GM20000 (cell line): ENCODE measurements at regions not wholly inside any gene's neighbourhood (a gene's known extent, or its start where the extent isn't known, plus 50 kb on each side); places are given as distances from the start of the nearest gene placed in this dataset.

ENCODE experiments used
- DNase-seq: peaks from one replicate; pipeline ENCODE4 v3.0.0; 2012; ENCODE audit warnings: low spot score
- TF ChIP-seq, protein P1 (sequence below): IDR thresholded peaks from 2 replicates; pipeline ENCODE4 v1.5.1; 2012; ENCODE audit warnings: mild to moderate bottlenecking, control low read depth; ENCODE audit errors: extremely low read depth, missing control alignments

DNA sequence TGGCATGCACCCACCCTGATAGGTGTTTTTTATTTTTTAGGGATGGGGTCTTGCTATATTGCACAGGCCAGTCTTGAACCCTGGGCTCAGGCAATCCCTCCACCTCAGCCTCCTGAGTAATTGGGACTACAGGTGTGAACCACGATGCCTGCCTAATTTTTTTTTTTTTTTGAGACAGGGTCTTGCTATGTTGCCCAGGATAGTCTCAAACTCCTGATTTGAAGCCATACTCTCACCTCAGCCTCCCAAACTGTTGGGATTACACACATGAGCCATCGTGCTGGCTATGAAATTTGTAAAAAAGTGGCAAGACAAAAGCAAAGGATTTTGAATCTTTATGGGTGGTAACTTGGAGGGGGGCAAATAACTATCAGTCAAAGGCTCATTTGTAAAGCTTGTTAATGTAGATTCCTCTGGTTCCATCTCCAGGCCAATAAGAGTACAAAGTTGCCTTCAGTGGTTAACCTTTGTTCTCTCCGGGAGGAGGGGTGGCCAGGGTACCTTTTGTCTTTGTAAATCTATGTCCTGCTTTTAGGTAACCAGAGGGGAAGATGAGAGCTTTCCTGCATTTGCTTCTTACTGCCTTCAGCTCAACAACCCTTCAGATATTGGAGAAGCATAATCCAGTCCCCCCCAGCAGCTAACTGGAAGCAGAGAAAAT, 372.0 kb upstream of the JARID2 start:
- TF ChIP-seq, protein P1, sequence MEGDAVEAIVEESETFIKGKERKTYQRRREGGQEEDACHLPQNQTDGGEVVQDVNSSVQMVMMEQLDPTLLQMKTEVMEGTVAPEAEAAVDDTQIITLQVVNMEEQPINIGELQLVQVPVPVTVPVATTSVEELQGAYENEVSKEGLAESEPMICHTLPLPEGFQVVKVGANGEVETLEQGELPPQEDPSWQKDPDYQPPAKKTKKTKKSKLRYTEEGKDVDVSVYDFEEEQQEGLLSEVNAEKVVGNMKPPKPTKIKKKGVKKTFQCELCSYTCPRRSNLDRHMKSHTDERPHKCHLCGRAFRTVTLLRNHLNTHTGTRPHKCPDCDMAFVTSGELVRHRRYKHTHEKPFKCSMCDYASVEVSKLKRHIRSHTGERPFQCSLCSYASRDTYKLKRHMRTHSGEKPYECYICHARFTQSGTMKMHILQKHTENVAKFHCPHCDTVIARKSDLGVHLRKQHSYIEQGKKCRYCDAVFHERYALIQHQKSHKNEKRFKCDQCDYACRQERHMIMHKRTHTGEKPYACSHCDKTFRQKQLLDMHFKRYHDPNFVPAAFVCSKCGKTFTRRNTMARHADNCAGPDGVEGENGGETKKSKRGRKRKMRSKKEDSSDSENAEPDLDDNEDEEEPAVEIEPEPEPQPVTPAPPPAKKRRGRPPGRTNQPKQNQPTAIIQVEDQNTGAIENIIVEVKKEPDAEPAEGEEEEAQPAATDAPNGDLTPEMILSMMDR: no peak

DNA sequence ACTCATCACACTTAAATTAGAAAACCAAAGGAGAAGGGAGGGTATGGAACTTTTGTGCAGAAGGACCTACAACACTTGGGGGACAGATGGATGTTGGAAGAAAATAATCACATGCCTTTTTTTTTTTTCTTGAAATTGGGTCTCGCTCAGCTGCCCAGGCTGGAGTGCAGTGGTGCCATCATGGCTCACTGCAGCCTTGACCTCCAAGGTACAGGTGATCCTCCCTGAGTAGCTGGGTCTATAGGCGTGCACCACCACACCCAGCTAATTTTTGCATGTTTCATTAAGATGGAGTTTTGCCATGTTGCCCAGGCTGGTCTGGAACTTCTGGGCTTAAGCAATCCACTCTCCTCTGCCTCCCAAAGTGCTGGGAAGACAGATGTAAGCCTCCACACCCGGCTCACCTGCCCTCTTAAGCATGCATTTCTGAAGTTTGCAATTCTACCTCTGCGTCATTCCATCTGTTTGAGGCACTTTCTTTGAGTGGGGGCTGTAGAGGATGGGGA, 370.8 kb upstream of the JARID2 start:
- no peak for DNase-seq
- TF ChIP-seq, protein P1: no peak

More for the DNA sequence above, 372.0 kb upstream of the JARID2 start:
- no peak for DNase-seq

DNA sequence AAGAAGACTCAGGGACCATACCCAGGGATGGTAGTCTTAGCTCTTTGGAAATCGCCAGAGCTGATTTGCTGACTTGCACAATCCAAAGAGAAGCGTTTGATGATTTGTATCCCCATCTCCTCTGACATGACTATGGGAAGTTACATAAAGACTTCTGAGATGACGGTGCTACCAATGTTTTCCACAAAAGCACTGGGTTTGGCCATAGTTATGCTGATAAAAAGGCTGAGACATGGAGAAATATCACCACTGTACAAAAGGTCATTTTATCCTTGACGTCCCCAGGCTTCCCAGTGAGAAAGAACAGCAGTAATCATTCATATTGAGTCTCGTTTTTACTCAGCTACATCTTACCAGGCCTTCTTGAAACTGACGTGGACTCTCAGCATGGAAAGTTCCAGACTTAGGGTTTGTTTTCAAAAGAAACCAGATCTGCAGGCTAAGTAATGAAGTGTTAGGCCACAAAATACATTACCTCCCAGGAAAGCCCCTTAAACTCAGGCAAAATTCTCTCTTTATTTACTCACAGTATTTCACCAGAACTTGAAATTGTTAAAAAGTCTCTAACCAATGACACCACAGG, 370.3 kb upstream of the JARID2 start:
- DNase-seq: peak; percentile 66
- TF ChIP-seq, protein P1: no peak

DNA sequence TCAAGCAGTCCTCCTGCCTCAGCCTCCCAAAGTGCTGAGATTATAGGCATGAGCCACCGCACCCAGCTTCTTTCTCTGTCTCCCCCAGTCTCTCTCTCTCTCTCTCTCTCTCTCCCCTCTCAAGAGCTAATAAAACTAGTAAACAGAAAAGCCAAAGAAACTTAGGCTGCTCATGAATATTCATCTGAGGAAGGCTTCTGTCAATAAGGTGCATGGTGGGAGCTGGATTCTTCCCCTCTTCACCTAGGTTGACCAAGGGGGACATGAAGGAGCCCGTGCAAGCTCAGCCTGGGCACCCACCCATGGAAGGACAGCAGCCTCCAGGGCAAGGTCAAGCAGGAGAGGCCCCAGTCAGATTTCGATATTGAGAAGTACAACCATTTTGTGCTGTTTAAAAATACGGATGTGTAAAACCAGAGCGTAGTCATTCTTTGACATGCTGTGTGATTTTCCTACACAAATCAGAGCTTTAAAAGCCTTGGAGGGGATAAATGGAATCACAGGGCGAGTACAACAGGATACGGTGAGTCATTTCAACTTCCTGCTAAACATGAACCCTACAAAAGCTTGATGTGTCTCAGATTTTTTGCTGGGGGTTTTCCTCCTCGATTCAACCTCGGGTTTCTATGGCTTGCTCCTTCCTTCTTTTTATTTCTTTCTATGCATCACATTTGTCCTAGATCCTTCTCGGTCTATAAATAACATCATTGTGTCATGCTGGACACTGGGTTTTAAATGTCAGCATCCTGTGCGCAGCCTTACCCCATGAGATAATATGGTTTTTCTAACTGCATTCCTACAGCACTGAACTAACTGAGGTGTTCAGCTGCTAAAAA, 368.9 kb upstream of the JARID2 start:
- TF ChIP-seq, protein P1: no peak
- DNase-seq: peak; percentile 62

DNA sequence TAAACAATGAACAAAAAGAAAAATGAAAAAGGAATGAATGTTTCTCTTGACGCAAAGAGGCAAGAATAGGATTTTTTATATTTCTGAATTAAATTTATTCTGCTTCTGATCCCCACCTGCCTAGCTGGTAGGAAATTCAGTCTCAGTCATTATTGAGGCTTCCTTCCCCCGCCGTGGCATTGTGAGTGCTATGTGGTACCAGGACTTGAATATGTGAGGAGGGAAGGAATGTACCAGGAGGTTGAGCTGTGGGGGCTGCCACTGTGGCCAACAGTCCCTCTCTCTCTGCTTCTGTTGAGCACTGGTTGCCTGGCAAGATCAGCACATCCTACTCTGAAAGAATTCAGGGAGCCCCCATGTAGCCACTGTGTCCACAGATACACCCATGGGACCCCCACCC, 368.1 kb upstream of the JARID2 start:
- no peak for DNase-seq
- TF ChIP-seq, protein P1: no peak

DNA sequence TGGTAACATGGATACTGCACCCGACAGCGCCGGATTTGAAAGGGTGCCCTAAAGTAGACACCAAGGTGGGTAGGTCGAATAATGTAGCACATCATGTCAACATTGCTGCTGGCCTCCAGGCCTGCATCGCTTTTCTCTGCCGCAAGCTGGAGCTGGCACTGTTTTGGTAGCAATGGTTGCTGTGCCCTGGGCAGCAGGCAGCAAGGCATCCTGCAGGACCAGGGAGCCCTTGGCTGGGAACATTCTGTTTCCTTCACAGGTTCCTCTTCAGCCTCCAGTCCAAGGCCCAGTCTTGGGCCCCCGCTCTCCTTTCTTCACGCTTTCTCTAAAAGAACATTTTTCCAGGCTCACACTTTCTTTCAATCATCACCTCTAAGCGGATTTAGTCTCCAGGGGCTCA, 365.8 kb upstream of the JARID2 start:
- TF ChIP-seq, protein P1: no peak
- DNase-seq: no peak

DNA sequence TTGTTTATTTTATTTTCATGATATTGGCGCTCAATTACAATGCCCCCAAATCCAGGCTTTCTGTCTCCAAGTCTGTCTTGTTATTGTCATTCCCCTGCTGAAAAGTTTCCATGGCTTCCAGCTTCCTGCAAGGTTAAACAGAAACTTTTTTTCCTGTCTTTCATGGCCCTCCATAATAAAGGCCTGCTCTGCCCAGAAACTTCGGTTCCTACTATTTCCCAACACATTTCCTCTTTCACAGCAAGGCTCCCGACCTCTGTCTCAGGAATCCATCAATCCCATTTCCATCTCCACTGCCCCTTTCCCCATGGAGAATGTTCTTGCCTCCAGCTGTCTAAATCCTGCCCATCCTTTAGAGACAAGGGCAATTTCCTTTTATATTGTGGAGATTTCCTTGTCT, 365.2 kb upstream of the JARID2 start:
- DNase-seq: no peak
- TF ChIP-seq, protein P1: no peak
